Ishikawa (cell line): ENCODE measurements at regions not wholly inside any gene's neighbourhood (a gene's known extent, or its start where the extent isn't known, plus 50 kb on each side); places are given as distances from the start of the nearest gene placed in this dataset.

Source experiments
- REST ChIP-seq: IDR thresholded peaks from 2 replicates; pipeline ENCODE4 v1.6.1; 2012; ENCODE audit warnings: low read depth, mild to moderate bottlenecking
- TF ChIP-seq, protein P1 (sequence below): IDR thresholded peaks from 2 replicates; pipeline ENCODE4 v1.6.1; 2012

DNA sequence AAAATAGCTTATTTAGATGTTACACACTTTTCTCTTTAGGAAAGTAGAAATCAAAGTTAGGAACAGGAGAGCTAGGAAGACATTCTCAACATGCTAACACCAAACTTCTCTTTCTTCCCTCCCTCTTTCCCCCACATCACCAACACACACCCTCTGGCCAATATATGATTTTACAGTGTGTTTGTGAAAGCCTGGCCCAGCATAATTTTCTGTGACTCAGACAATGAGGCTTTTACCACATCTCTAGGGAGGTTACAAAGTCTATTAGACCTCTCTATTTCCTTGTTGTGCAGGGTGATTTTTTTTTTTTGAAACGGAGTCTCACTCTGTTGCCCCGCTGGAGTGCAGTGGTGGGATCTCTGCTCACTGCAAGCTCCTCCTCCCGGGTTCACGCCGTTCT is 189.9 kb downstream of the AASDH start:
- TF ChIP-seq REST = no peak
- TF ChIP-seq, protein P1, sequence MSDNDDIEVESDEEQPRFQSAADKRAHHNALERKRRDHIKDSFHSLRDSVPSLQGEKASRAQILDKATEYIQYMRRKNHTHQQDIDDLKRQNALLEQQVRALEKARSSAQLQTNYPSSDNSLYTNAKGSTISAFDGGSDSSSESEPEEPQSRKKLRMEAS = no peak
